ENCODE measurements at regions not wholly inside any gene's neighbourhood (a gene's known extent, or its start where the extent isn't known, plus 50 kb on each side); places are given as distances from the start of the nearest gene placed in this dataset.

GRCh38 chr11:15688351-15688792 is 573.6 kb downstream of the INSC start:
- intact Hi-C loops (cut with DNase I) = loop anchor here in 1 of 10 donors (10.0 kb wide), 1 partner anchor 64 kb away; no protein-coding TSS in a partner anchor
- Histone ChIP-seq H3K27me3 (peaks cover 0 to 4% (median 0%) of the 10 kb centered on the region in 7 donors), H3K4me1 (peaks cover 0 to 36% (median 17%) of the 10 kb centered on the region in 9 donors), H3K4me3 (no peak overlapping the region), H3K36me3 (no peaks in the 10 kb centered on the region), H3K9me3 (peaks cover 0 to 7% (median 0%) of the 10 kb centered on the region in 11 donors), H3K27ac (peak overlapping the region in 6 of 10 donors; percentile 33 to 71 (median 65))
- peak; percentile 47 to 81 for DNase-seq
- 40 to 57% methylated on average over 4 of the region's 4 CpGs for WGBS, 2 donors
- TF ChIP-seq CTCF (IDR thresholded peaks at IDR 0.05) = no peak
- peak; percentile 75 to 94 (median 90) for ATAC-seq

- no peaks in the 10 kb centered on the region for H3K36me3 ChIP-seq
- WGBS, 2 donors = 41 to 49% methylated on average over 3 of the region's 3 CpGs
- H3K4me3 ChIP-seq = no peak overlapping the region
- ATAC-seq (no peak), DNase-seq (no peak)
- H3K4me1 ChIP-seq = peaks cover 0 to 35% (median 17%) of the 10 kb centered on the region in 9 donors
- intact Hi-C loops (cut with DNase I) = no loop called here
- peaks cover 0 to 7% (median 0%) of the 10 kb centered on the region in 11 donors for H3K9me3 ChIP-seq
- peak overlapping the region in 1 of 10 donors; percentile 13 for H3K27ac ChIP-seq
- no peak for TF ChIP-seq CTCF (IDR thresholded peaks at IDR 0.05)
- H3K27me3 ChIP-seq = peaks cover 0 to 4% (median 0%) of the 10 kb centered on the region in 7 donors
Observed at GRCh38 chr11:15690320-15690719, 575.6 kb downstream of the INSC start.

DNA sequence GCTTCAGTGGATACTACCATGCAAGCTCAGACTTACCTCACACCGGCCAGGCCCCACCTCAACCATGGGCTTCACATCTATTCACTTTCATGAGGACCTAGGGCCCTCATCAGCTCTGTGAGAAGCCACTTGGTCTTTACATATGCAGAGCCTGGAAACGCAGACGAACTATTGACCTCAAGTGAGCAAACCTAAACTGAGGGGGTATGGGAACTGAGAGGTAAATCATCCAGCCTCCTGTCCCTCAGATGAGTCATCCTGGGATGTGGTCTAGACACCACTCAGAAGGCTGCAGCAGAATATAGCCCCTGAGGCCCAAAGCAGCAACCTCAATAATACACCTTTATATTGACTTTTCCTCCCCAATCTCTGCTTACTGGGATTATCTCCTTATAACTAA is 578.0 kb downstream of the INSC start:
- Histone ChIP-seq H3K4me1 (peaks cover 0 to 31% (median 14%) of the 10 kb centered on the region in 9 donors), H3K4me3 (no peak overlapping the region), H3K27me3 (peaks cover 0 to 4% (median 0%) of the 10 kb centered on the region in 7 donors), H3K9me3 (peaks cover 0 to 7% (median 0%) of the 10 kb centered on the region in 11 donors), H3K36me3 (no peaks in the 10 kb centered on the region), H3K27ac (no peak overlapping the region)
- ATAC-seq (no peak), DNase-seq (no peak)
- no peak for TF ChIP-seq CTCF (IDR thresholded peaks at IDR 0.05)
- WGBS, 2 donors = 95 to 96% methylated on average over 3 of the region's 3 CpGs
- intact Hi-C loops (cut with DNase I) = no loop called here

- Histone ChIP-seq H3K36me3 (no peaks in the 10 kb centered on the region), H3K4me3 (no peak overlapping the region), H3K27me3 (peaks cover 0 to 4% (median 0%) of the 10 kb centered on the region in 7 donors), H3K4me1 (peaks cover 0 to 6% (median 0%) of the 10 kb centered on the region in 9 donors), H3K9me3 (peaks cover 0 to 7% (median 0%) of the 10 kb centered on the region in 11 donors), H3K27ac (no peak overlapping the region)
- ATAC-seq = no peak
- no peak for TF ChIP-seq CTCF (IDR thresholded peaks at IDR 0.05)
- intact Hi-C loops (cut with DNase I) = no loop called here
- WGBS, 2 donors = 66 to 73% methylated on average over 3 of the region's 3 CpGs
- DNase-seq = no peak
Observed at GRCh38 chr11:15695096-15695721, 580.5 kb downstream of the INSC start.

Measured in heart right ventricle (tissue), 16 donors.